Ecto neural progenitor cell (in vitro differentiated cells): ENCODE measurements at regions not wholly inside any gene's neighbourhood (a gene's known extent, or its start where the extent isn't known, plus 50 kb on each side); places are given as distances from the start of the nearest gene placed in this dataset.

Experiments used
- DNase-seq: peaks from one replicate; pipeline ENCODE4 v3.0.0-alpha.2; 2018; ENCODE audit warnings: low spot score

DNA sequence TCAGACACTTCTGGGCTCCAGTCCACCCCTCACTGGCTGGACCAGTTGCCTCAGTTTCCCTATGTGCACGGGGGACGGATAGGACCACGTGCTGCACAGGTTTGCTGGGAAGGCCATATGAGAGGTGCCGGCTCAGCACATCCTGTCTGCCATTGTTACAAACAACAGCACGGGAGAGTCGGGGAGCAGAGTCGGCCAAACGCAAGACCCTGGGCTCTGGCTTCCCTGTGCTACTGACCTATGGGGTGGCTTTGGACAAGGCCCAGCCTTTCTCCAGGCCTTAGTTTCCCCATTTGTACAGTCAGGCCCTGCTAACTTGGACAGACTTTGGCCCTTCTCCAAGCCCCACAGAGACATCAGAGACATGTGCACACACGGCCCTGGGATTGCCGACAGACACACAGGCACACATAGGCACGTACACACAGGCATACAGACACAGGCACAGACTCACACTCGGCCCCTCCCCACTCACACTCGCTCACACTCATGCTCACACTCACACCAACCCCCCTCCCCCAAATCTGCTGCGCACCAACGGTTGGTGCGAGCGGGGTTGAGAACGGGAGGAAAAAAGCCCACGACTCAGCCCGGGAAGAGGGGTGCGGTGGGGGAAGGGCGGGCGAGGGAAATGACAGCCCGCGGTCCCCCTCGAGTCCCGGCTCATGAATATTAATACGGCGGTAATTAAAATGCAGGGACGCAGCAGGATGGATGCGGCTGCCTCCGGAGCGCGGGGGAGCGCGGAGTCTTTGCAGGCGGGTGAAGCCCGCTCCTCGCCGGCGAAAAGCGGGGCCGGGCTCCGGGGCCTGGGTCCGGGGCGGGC is 133.0 kb downstream of the C9orf50 start:
- no peak for DNase-seq

DNA sequence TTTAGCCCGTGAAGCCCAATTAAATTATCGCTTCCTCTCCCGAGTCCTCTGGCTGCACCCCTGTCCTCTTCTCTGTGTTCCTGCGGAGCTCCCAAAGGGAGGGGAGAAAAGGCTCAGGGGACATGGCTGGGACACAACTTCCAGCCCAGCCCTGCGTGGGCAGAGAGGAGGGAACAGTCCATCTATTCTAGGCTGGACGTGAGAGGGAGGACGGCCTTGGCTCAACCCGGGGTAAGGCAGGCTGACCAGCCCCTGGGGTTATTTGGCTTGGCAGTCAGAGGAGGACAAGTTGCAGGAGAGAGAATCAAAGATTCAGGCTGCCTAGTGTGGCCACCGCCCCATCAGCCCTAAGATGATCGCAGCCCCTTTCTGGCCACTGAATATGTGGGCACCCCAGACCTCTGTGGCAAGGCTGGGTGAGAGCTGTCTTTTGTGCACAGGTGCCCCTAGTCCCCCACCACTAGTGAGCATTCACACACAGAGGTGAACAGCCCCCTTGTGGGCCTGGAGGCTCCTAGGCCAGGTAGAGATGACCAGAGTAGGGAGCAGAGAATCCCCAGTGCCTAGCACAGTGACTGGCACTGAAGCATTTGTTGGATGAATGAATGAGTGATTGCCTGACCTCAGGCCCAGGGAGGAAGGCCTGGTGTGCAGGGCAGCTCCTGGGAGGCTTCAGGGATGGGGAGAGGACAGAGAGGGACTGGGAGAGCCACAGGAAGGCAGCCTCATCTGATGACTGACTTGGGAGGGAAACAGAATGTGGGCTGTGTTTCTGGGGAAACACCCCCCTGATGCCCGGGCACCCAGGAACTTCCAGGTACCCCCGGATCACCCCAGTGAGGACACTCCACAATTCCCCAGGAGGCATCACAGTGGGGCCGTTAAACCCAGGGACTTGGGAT is 133.9 kb downstream of the C9orf50 start:
- peak; percentile 59 for DNase-seq

DNA sequence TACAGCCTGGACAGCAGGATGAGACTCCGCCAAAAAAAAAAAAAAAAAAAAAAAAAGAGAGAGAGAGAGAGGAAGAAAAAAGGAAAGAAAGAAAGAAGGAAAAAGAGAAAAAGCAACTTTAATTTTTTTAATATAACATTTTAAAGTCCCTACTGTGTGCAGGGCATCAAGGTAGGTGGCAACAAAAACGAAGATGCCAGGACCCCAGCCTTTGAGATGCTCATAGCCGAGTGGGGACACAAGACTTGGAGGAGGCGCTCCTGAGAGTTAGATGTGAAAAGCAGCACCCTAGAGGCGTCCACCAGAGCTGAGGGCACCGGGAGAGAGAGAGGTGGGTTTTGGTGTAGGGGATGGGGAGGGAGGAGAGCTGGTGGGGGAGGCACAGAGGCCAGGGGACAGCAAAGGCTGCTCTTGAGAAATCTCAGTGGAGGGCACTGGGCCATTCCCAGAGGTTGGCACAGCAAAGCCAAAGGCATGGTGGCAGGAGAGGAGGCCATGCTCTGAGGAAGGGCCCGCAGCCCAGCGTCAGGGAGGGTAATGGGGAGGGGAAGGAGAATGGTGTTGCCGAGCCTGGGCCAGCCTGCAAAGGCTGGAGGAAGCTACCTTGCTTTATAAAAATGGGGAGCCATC is 135.6 kb downstream of the C9orf50 start:
- DNase-seq = no peak

DNA sequence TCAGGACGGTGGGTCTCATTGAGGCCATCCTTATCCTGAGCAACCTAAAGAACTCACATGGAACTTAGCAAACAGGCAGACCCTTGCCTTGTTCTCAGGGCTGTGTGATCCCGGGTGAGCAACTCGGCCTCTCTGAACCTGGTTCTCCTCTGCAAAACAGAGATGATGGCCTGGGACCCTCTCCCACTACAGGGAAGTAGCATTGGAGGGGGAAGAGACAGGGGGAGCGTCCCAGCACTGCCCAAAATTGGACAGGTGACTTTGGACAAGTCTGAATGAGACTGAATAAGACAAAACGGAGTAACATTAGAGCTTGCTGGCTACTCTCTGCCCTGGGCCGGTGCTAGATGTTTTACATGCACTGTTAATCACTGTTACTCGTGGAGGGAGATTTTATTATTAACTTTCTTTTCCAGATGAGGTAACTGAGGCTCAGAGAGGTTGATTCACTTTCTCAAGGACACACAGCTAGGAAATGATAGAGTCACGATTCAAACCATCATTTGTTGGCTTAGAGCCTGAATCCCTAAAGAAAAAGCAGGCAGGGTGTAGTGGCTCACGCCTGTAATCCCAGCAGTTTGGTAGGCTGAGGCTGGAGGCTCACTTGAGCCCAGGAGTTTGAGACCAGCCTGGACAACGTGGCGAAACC is 136.4 kb downstream of the C9orf50 start:
- DNase-seq = no peak

DNA sequence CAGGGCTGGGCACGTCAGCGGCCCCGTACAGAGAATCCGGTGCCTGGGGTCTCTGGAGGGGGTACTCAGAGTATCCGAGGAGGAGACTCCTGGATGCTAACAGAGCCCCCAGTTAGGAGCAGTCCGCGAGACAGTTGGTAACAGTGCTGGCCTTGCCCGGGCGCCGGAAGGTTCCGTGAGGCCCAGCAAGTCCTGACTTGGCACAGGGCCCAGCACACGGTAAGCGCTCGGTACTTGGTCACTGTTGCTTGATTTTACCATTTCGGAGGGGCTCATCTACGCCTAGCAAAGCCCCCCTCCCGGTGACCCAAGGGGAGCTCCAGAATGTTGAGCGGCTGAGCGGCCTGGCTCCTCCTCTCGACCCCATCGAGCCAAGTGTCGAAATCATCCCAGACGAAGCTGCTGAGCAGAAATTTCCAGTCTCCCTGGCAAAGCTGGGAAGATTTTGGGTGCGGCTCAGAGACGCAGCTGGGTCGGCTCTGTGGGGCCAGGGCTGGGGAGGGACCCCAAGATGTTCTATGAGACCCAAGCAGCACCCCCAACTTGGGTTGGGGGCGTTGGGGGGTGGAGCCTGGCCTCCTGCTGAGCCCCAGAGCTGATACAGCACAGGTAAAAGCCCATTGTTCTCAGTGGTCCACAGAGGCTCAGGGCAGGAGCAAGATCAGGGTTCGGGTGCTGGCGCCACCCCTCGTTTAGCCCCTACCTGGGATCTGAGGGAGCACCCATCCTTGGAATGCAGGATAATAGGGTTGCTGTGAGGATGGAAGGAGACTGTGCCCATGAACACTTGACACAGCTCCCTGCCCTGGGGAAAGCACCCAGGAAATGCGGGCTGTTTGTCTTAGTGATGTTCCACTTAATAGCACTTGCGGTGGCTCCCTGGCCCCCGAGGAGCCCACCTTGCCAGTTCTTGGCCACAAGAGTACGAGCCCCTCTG is 137.2 kb downstream of the C9orf50 start:
- no peak for DNase-seq

DNA sequence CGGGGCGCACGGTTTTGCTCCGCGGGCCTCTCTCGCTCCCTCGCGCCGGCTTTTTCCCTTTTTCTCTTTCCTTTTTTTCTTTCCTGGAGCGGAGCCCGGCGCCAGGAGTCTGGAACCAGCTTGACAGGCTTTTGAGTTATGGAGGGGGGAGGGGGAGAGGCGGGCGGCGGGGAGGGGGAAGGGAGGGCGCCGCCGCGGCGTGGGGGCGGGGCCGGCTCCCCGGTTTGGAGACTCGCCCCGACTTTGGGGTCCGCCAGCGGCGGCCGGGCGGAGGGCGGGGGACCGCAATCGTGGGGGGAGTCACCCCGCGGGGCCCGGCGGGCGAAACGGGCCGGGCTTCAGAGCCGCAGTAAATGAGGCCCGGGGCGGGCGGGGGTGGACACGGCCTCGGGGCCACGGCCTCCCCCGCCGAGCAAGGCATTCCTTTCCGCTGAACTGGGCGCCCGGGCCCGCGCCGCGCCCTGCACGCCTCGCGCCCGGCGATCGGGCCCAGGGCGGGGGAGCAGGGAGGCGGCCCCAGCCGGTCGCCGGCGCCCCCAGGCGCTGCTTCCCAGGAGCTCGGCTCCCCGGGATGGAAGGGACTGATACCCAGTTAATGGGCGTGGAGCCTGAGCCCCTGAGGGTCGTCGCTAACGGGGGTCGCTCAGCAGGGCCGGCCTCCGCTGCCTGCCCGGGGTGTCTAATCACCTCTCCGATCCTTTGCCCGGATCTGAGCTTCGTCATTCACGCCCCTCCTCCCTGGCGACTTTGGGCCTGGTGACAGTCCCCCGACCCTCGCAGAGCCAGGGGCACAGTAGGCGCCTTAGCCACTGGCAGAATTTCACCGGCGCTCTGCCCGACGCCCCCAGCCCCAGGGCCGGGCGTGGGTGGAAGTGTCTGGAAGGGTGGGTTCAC is 138.1 kb downstream of the C9orf50 start:
- peak; percentile 76 for DNase-seq

DNA sequence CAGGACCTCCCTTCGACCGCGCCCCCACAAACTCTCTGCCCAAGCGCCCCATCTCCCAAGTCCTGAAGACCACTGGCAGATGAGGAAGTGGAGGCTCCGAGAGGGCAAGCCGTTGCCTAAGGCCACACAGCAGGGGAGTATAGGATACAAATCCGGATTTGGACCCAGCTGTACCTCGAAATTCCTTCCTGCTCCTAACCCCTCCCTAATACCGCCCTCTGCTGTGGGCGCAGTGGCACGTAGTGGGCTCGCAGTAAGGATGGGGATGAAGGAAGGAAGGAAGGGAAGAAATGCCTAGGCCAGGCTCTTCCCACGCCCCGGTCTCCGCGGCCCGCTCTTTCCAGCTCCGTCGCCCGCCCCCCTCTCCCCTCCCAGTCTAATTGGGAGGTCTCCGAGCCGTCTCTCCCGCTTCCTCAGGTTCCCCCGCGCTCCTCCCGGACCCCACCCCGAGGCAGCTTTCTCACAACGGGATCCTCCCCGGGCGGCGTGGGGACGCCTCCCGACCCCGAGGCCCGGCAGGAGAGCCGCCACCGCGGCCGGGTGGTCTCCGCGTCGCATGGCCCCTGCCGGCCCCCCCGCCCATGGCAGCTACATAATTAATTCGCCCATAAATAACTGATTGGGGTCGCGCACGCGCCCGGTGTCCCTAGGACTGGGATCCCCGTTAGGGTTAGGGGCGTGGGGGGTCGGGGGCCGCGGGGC is 138.9 kb downstream of the C9orf50 start:
- no peak for DNase-seq

DNA sequence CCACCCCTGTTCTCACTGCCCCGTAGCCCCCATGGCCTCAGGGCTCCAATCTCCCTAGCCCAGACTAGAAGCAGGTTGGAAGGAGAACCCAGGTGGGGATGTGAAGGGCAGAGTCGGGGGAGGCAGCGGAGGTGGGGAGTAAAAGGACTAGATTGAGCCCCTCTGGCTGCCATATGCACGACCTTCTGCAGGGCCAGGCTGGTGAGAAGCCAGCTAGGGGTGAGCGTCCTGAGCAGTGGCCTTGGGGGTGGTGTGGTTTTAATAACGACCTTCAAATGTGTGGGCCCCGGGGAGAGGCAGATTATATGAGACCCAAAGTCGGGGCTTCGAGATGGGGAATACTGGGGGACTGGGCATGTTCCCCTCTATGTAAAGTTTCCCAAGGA is 139.5 kb downstream of the C9orf50 start:
- no peak for DNase-seq

DNA sequence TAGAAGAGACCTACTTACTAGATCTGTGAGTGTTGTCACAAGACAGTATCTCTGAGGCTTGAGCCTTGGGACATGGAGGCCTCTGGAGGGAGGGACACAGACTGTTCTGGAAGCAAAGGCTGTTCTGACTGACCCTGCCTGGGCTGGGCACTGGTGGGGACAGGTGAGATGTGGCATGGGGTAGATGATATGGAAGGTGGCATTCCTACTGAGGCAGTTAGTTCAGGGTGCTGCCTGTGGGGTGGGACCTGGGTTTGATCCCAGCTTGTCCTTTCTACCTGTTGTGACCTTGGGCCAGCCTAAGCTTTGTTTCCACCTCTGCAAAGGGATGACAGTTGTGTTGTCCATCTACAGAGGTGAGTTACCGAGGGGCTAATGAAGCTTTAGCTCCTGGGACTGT is 140.2 kb downstream of the C9orf50 start:
- DNase-seq = no peak

DNA sequence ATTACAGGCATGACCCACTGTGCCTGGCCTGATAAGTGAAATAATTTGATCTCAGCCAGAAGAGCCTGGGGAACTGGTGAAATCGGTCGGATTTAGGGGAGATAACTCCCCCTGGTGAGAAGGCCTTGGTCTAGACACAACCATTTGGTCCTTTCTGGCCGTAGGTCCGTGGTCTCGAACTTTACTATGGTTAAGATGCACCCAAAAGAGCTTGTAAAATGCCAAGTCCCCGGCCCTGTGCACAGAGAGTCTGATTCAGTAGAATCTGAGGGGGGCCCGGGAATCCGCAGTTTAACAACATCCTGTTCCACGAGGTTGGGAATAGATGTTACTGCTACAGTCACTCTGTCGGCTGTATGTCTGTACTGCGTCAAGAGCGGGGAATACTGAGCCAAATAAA is 140.7 kb downstream of the C9orf50 start:
- no peak for DNase-seq

DNA sequence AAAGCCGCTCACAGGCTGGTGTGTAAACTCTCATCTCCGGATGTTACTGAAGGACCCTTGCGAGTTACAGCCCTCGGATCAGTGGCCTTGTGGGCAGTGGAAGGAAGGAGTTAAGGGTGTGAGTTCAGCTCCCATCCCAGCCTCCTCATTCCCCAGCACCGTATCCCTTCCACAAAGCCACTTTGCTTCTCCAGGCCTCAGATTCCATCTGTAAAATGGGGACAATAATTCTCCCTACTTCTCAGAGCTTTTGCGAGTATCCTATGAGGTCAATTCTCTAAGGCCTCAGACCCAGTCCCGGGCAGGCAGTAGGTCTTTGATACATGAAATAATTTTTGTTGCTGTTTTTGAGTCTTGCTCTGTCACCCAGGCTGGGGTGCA is 141.3 kb downstream of the C9orf50 start:
- DNase-seq = no peak

DNA sequence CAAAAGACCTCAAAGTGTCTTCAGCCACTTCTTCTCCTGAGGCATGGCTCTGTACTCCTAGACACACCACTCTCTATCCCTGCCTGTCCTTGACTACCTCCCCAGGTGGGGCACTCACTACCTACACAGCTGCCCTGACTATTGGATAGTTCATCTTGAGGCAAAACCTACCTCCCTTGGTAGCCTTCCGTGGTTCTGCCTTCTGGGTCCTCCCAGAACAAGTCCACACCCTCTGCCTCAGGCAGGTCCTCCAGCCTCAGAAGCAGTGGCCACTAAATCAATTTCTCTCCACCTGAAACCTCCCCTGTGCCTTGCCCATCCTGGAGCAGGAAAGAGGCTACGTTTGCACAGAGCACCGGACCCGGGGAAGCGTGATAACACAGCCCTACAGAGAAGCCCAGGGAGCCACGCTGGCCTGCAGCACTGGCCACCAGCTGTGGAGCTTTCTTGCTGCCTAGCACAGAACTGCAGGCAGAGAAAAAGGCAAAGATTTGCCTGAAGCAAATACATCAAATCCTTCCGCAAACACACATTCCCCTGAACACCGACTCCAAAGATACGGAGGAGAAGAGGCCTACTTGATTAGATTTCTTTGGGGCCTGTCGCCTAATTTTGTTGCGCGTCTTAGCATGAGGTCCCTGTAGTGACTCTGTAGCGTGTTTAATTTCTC is 141.8 kb downstream of the C9orf50 start:
- no peak for DNase-seq

DNA sequence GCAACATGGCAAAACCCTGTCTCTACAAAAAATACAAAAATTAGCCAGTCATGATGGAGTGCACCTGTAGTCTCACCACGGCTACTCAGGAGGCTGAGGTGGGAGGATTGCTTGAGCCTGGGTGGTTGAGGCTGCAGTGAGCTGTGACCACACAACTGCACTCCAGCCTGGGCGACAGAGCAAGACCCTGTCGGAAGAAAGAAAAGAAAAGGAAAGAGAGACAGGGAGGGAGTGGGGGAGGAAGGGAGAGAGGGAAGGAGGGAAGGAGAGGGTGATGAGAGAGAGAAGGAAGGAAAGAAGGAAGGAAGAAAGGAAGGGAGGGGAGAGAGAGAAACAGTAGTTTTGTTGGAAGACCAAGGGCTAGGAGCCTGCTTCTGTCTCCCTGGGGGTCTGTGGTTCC is 142.4 kb downstream of the C9orf50 start:
- no peak for DNase-seq

DNA sequence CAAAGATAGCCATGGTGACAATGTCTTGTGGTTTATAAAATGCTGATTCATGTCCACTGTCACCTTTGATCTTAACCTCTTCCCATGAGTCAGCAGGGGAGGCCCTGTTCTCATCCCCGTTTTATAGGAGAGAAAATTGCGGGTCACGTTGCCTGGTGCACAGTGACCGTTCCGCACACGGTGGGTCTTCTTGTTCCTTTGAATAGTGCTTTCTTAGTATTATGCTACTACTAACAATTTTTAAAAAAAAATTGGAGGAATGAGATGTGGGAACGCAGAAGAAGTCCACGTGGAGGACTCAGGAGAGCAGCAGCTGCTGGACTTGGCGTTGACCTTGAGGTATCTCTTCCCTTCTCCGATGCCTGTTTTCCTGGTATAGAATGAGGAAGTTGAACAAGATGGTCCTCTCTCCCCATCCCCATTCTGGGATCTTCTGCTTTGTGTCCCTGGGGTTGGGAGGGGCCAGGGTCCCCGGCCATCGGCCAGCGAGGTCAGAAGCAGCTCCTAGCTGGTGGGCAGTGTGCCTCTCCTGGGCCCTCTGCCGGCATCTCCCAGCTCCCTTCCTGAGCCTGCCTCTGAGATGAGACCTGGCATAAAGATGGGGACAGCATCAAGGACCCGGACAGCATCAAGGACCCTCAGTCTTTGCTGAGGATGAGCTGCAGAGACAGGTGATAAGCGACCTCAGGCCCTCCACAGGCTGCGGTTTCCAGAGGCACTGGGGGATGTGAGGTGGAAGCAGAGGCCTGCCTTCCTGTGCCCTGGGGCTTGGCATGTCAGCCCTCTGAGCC is 143.9 kb downstream of the C9orf50 start:
- DNase-seq = no peak

DNA sequence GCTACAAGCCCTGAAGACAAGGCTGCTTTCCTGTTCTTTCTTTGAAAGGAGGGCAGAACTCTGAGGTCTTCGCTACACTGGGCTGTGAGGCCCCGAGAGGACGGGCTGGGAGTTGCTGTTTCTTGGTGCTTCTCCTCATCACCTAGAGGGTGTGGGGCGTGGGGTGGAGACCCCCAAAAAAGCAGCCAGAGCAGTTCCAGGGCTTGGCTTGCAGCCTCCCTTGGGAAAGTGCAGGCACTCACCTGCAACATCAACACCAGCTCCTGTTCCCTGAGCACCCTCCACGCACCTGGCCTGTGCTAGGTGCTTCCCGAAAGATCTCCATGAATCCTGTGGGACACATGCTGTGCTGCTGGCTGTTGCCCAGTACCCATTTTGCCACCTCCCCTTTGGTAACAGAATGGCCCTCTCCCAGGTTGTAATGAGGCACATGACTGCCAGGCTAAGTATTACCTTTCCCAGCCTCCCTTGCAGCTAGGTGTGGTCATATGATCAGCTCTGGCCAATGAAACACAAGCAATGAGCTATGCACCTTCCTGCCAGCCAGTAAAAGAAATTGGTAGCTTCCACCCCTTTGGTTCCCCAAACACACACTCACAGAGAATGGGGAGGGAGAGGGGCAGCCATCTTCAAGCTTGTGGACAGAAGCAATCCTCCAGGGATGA is 146.0 kb downstream of the C9orf50 start:
- no peak for DNase-seq

DNA sequence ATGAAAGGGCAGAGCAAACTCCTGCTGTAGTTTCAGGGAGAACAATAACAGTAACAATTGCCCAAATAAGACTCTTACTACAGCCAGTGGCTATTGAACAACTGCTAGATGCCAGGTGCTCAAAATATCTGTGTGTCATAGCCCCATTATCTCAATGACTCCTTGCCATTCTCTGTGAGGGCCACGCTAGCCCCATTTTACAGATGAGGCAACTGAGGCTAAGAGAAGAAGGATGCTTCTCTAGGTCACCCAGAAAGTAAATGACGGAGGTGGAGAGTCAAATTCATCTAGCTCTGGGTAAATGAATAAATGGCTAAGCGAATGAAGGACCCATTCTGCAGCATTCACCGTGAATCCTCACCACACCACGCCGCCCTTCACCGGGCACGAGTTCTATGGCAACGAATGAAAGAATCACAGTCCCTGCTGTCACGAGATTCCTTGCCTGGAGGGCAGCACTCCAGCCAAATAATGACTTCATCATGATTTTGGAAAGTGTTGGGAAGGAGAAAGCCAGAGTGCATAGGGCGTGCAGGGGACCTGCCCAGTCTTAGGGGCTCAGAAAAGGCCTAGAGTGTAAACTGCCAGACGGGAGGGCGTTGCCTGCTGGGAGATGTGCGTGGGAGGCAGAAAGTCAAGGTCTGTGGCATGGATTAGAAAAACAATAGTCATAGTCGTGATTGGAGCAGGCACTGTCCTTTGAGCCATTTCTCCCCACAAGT is 147.2 kb downstream of the C9orf50 start:
- no peak for DNase-seq

DNA sequence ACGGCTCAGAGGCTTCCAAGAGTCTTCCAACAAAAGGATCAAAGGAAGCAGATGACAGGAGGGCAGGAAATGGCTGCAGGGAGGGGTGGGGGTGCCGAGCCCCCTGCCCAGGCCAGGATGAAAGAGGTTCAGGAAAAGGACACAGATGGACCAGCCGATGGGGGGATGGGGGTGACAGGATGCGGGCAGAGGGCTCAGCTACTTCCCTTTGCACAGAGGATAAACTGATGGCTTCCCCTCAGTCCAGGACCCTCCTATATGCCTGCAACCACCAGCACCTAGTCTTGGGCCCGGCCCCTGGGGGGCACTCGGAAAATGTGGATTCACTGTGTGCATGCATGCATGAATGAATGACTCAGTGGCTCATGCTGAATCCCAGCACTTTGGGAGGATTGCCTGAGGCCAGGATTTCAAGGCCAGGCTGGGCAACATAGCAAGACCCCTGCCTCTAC is 148.2 kb downstream of the C9orf50 start:
- no peak for DNase-seq
